CD4-positive, alpha-beta T cell treated with Interleukin-17A for 4 hours (primary cell): ENCODE measurements at regions not wholly inside any gene's neighbourhood (a gene's known extent, or its start where the extent isn't known, plus 50 kb on each side); places are given as distances from the start of the nearest gene placed in this dataset.
"Not testable (repeated sequence)": the region's sequence is repeated elsewhere in the genome, so short reads cannot be mapped to it uniquely, and the experiment has no call there.

Experiments
- DNase-seq: peaks from one replicate; pipeline ENCODE4 v3.0.0-alpha.2; 2020; ENCODE audit warnings: mixed read lengths

GRCh38 chr14:19172745-19173144 is 205.5 kb downstream of the POTEM start:
- DNase-seq: not testable (repeated sequence)

- DNase-seq: not testable (repeated sequence)
Measured at GRCh38 chr14:19173188-19173587, 206.0 kb downstream of the POTEM start.

- DNase-seq: not testable (repeated sequence)
Measured at GRCh38 chr14:19177435-19177834, 210.2 kb downstream of the POTEM start.

GRCh38 chr14:19180297-19180696 is 213.1 kb downstream of the POTEM start:
- DNase-seq: not testable (repeated sequence)

GRCh38 chr14:19180881-19181280 is 213.6 kb downstream of the POTEM start:
- DNase-seq: not testable (repeated sequence)

- not testable (repeated sequence) for DNase-seq
Measured at GRCh38 chr14:19195146-19195545, 227.9 kb downstream of the POTEM start.

- DNase-seq: not testable (repeated sequence)
Measured at GRCh38 chr14:19197488-19198234, 230.4 kb downstream of the POTEM start.

GRCh38 chr14:19198341-19198740 is 231.1 kb downstream of the POTEM start:
- DNase-seq: not testable (repeated sequence)

GRCh38 chr14:19201394-19202052 is 232.6 kb downstream of the POTEG start:
- not testable (repeated sequence) for DNase-seq

- DNase-seq: not testable (repeated sequence)
Measured at GRCh38 chr14:19202053-19202442, 232.1 kb downstream of the POTEG start.

GRCh38 chr14:19203250-19203972 is 230.7 kb downstream of the POTEG start:
- not testable (repeated sequence) for DNase-seq

- DNase-seq: not testable (repeated sequence)
Measured at GRCh38 chr14:19204827-19205226, 229.3 kb downstream of the POTEG start.

GRCh38 chr14:19216480-19216879 is 217.7 kb downstream of the POTEG start:
- DNase-seq: not testable (repeated sequence)

- DNase-seq: not testable (repeated sequence)
Measured at GRCh38 chr14:19219423-19219822, 214.7 kb downstream of the POTEG start.

- DNase-seq: not testable (repeated sequence)
Measured at GRCh38 chr14:19231421-19231820, 202.7 kb downstream of the POTEG start.

GRCh38 chr14:19234059-19234458 is 200.1 kb downstream of the POTEG start:
- DNase-seq: not testable (repeated sequence)

GRCh38 chr14:19237656-19238055 is 196.5 kb downstream of the POTEG start:
- DNase-seq: not testable (repeated sequence)

GRCh38 chr14:19238584-19238983 is 195.6 kb downstream of the POTEG start:
- not testable (repeated sequence) for DNase-seq

GRCh38 chr14:19239981-19240380 is 194.2 kb downstream of the POTEG start:
- DNase-seq: not testable (repeated sequence)

- DNase-seq: not testable (repeated sequence)
Measured at GRCh38 chr14:19240387-19240786, 193.8 kb downstream of the POTEG start.

- DNase-seq: not testable (repeated sequence)
Measured at GRCh38 chr14:19241451-19241850, 192.7 kb downstream of the POTEG start.

- not testable (repeated sequence) for DNase-seq
Measured at GRCh38 chr14:19242529-19242928, 191.6 kb downstream of the POTEG start.

GRCh38 chr14:19266908-19267307 is 167.2 kb downstream of the POTEG start:
- DNase-seq: not testable (repeated sequence)
